ENCODE measurements at regions not wholly inside any gene's neighbourhood (a gene's known extent, or its start where the extent isn't known, plus 50 kb on each side); places are given as distances from the start of the nearest gene placed in this dataset.

GRCh38 chr1:213868482-213868881, 119.3 kb upstream of the PROX1 start:
- no peak for DNase-seq (ENCODE audit: low read depth)
- H3K4me3 ChIP-seq (ENCODE audit: low read depth, low read length), result no peak overlapping the region
- TF ChIP-seq CTCF (IDR thresholded peaks at IDR 0.05; ENCODE audit: low read depth, low read length, missing control alignments), result no peak

GRCh38 chr1:213871179-213871578, 116.6 kb upstream of the PROX1 start:
- no peak overlapping the region for H3K4me3 ChIP-seq (ENCODE audit: low read depth, low read length)
- DNase-seq (ENCODE audit: low read depth), result no peak
- no peak for TF ChIP-seq CTCF (IDR thresholded peaks at IDR 0.05; ENCODE audit: low read depth, low read length, missing control alignments)

GRCh38 chr1:213874789-213875188, 113.0 kb upstream of the PROX1 start:
- DNase-seq (ENCODE audit: low read depth), result no peak
- no peak for TF ChIP-seq CTCF (IDR thresholded peaks at IDR 0.05; ENCODE audit: low read depth, low read length, missing control alignments)
- no peak overlapping the region for H3K4me3 ChIP-seq (ENCODE audit: low read depth, low read length)

- H3K4me3 ChIP-seq (ENCODE audit: low read depth, low read length), result no peak overlapping the region
- DNase-seq (ENCODE audit: low read depth), result no peak
- no peak for TF ChIP-seq CTCF (IDR thresholded peaks at IDR 0.05; ENCODE audit: low read depth, low read length, missing control alignments)
These were observed 111.2 kb upstream of the PROX1 start for GRCh38 chr1:213876531-213876930.

- no peak overlapping the region for H3K4me3 ChIP-seq (ENCODE audit: low read depth, low read length)
- TF ChIP-seq CTCF (IDR thresholded peaks at IDR 0.05; ENCODE audit: low read depth, low read length, missing control alignments), result no peak
- DNase-seq (ENCODE audit: low read depth), result no peak
These were observed 104.2 kb upstream of the PROX1 start for GRCh38 chr1:213883618-213884017.

- DNase-seq (ENCODE audit: low read depth), result no peak
- no peak for TF ChIP-seq CTCF (IDR thresholded peaks at IDR 0.05; ENCODE audit: low read depth, low read length, missing control alignments)
- no peak overlapping the region for H3K4me3 ChIP-seq (ENCODE audit: low read depth, low read length)
These were observed 103.4 kb upstream of the PROX1 start for GRCh38 chr1:213884402-213884801.

GRCh38 chr1:213884942-213885341, 102.8 kb upstream of the PROX1 start:
- no peak overlapping the region for H3K4me3 ChIP-seq (ENCODE audit: low read depth, low read length)
- no peak for DNase-seq (ENCODE audit: low read depth)
- no peak for TF ChIP-seq CTCF (IDR thresholded peaks at IDR 0.05; ENCODE audit: low read depth, low read length, missing control alignments)

Measured in GM12864 (cell line).